SH-SY5Y (cell line): ENCODE measurements at regions not wholly inside any gene's neighbourhood (a gene's known extent, or its start where the extent isn't known, plus 50 kb on each side); places are given as distances from the start of the nearest gene placed in this dataset.

Experiments
- GATA2 ChIP-seq: IDR thresholded peaks from 2 replicates; pipeline ENCODE4 v1.6.1; 2011; ENCODE audit warnings: mild to moderate bottlenecking, low read depth, low read length
- GATA3 ChIP-seq: IDR thresholded peaks from 2 replicates; pipeline ENCODE4 v1.6.1; 2011; ENCODE audit warnings: low read depth, mild to moderate bottlenecking, low read length, moderate library complexity

DNA sequence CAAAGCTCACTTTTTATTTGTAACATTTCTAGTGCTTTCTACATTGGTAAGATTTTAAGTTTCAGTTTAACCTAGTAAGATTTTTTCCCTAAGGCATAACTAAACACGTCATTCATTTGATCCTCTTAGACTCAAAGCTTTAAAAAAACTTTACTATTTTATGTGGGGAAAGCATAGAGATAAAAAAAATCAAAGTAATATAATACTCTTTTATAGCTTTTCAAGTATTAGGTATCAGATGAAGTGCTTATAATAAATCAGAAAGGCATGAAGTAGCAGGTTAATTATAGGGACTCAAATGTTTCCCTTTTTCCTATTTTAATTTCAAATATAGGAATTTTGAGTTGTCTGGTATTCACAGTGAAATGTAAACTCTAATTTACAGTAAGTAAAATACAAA, 68.0 kb upstream of the POU5F2 start:
- TF ChIP-seq GATA2 (no peak), GATA3 (no peak)
